Loucy (cell line): ENCODE measurements at regions not wholly inside any gene's neighbourhood (a gene's known extent, or its start where the extent isn't known, plus 50 kb on each side); places are given as distances from the start of the nearest gene placed in this dataset.

Experiments
- H2AFZ ChIP-seq: fragments of 200-600 bp; sonication (generic); 2 replicates; pipeline ENCODE4 v1.6.0; 2016; ENCODE audit warnings: antibody characterized with exemption, mild to moderate bottlenecking, low read length, moderate library complexity
- H3F3A ChIP-seq: fragments of 200-600 bp; 2 replicates; pipeline ENCODE4 v1.6.0; 2016; ENCODE audit warnings: antibody characterized with exemption, low read depth, mild to moderate bottlenecking
- H3K27me3 ChIP-seq: fragments of 200-600 bp; sonication (generic); 2 replicates; pipeline ENCODE4 v1.6.1; 2014; ENCODE audit warnings: low read length, mild to moderate bottlenecking; ENCODE audit not compliant: insufficient read depth, poor library complexity, severe bottlenecking
- H3K36me3 ChIP-seq: fragments of 200-600 bp; sonication (generic); 2 replicates; pipeline ENCODE4 v1.6.1; 2016; ENCODE audit warnings: low read length; ENCODE audit not compliant: insufficient read depth
- H3K4me1 ChIP-seq: fragments of 200-600 bp; sonication (generic); 2 replicates; pipeline ENCODE4 v1.5.1; 2014; ENCODE audit warnings: low read length, mild to moderate bottlenecking; ENCODE audit not compliant: insufficient read depth, poor library complexity, severe bottlenecking
- H3K4me2 ChIP-seq: fragments of 200-600 bp; sonication (generic); 2 replicates; pipeline ENCODE4 v1.6.0; 2014; ENCODE audit warnings: antibody characterized with exemption, low read length, low read depth, mild to moderate bottlenecking; ENCODE audit not compliant: poor library complexity, severe bottlenecking
- H3K4me3 ChIP-seq: fragments of 200-600 bp; sonication (generic); 2 replicates; pipeline ENCODE4 v1.5.1; 2014; ENCODE audit warnings: low read length, mild to moderate bottlenecking, mixed read lengths; ENCODE audit not compliant: poor library complexity, severe bottlenecking
- H3K79me2 ChIP-seq: fragments of 200-600 bp; sonication (generic); 2 replicates; pipeline ENCODE4 v1.6.1; 2014; ENCODE audit warnings: low read length; ENCODE audit not compliant: insufficient read depth
- H3K9ac ChIP-seq: fragments of 200-600 bp; sonication (generic); 2 replicates; pipeline ENCODE4 v1.6.0; 2014; ENCODE audit warnings: mild to moderate bottlenecking, low read depth, low read length, moderate library complexity; ENCODE audit not compliant: poor library complexity, severe bottlenecking
- H3K9me2 ChIP-seq: fragments of 200-600 bp; sonication (generic); replicated peaks from 2 replicates; pipeline ENCODE4 v1.6.1; 2016; ENCODE audit warnings: low read depth, low read length, mixed read lengths
- H3K9me3 ChIP-seq: fragments of 200-600 bp; sonication (generic); 2 replicates; pipeline ENCODE4 v1.6.1; 2014; ENCODE audit warnings: mild to moderate bottlenecking, antibody characterized with exemption, low read length, low read depth; ENCODE audit not compliant: insufficient read depth
- H4K20me1 ChIP-seq: fragments of 200-600 bp; sonication (generic); 2 replicates; pipeline ENCODE4 v1.6.0; 2014; ENCODE audit warnings: antibody characterized with exemption, low read length, mild to moderate bottlenecking; ENCODE audit not compliant: insufficient read depth, poor library complexity, severe bottlenecking
- EZH2phosphoT487 ChIP-seq: fragments of 200-600 bp; IDR thresholded peaks from 2 replicates; pipeline ENCODE4 v1.6.1; 2018; ENCODE audit warnings: antibody characterized with exemption, mild to moderate bottlenecking, moderate library complexity, borderline replicate concordance
- TF ChIP-seq, protein P1 (sequence below): fragments of 200-600 bp; sonication (generic); conservative IDR thresholded peaks from 2 replicates; pipeline ENCODE4 v1.5.1; 2014; ENCODE audit warnings: mild to moderate bottlenecking, antibody characterized with exemption, low read length

DNA sequence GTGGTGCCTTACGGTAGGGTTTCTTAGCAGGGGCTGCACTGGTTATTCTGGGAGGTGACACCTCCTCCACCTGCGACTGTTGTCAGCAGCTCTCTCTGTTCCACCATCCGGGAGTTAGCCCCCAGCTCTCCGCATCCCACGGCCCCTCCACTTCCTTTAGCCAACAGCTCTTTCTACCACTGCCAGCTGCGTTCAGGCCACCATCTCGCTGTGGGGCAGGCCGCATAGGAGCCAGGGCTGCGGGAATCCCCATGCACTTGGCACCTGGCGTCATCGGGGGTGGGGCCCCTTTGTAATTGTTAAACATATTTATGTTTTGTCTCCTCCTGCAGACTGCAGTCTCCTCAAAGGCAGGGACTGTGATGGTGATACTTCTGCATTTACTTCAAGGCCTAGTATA, 480.2 kb downstream of the SMARCA1 start:
- H3K9me2 ChIP-seq: no peaks in the 10 kb centered on the region
- H3K36me3 ChIP-seq: no peaks in the 10 kb centered on the region

DNA sequence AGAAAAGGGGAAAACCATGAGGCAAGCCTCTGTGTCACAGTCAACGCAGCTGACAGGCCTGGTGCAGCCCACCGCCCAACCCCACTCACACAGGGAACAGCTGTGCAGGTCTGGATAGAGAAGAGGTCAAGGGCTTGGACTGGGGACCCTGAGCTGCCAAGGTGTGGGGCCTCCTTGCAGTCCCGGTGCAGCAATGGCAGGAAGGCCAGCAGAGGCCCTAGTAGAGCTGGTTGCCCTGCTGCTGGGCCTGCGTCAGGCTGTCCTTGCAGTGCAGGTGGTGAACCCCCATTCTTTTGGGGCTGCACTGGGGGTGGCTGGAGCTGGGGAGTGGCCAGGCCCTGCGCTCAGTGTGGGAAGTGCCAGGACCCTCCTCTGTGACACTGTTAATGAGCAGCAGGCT, 482.0 kb downstream of the SMARCA1 start:
- Histone ChIP-seq H2AFZ (no peak overlapping the region), H3K4me2 (no peak overlapping the region), H3K79me2 (no peaks in the 10 kb centered on the region), H3K36me3 (no peaks in the 10 kb centered on the region), H3K9me2 (no peaks in the 10 kb centered on the region), H3K9me3 (no peaks in the 10 kb centered on the region), H3K4me1 (no peaks in the 10 kb centered on the region), H3F3A (no peaks in the 10 kb centered on the region), H3K4me3 (no peak overlapping the region), H3K27me3 (no peaks in the 10 kb centered on the region), H4K20me1 (no peaks in the 10 kb centered on the region), H3K9ac (no peak overlapping the region)
- no peak for TF ChIP-seq EZH2phosphoT487
- TF ChIP-seq, protein P1, sequence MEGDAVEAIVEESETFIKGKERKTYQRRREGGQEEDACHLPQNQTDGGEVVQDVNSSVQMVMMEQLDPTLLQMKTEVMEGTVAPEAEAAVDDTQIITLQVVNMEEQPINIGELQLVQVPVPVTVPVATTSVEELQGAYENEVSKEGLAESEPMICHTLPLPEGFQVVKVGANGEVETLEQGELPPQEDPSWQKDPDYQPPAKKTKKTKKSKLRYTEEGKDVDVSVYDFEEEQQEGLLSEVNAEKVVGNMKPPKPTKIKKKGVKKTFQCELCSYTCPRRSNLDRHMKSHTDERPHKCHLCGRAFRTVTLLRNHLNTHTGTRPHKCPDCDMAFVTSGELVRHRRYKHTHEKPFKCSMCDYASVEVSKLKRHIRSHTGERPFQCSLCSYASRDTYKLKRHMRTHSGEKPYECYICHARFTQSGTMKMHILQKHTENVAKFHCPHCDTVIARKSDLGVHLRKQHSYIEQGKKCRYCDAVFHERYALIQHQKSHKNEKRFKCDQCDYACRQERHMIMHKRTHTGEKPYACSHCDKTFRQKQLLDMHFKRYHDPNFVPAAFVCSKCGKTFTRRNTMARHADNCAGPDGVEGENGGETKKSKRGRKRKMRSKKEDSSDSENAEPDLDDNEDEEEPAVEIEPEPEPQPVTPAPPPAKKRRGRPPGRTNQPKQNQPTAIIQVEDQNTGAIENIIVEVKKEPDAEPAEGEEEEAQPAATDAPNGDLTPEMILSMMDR: no peak

More for the DNA sequence above, 480.2 kb downstream of the SMARCA1 start:
- H3K9ac ChIP-seq: no peak overlapping the region
- no peaks in the 10 kb centered on the region for H3K79me2 ChIP-seq
- no peaks in the 10 kb centered on the region for H3K9me3 ChIP-seq
- no peak overlapping the region for H3K4me3 ChIP-seq
- no peak for TF ChIP-seq EZH2phosphoT487
- TF ChIP-seq, protein P1: no peak
- H3K4me2 ChIP-seq: no peak overlapping the region
- no peaks in the 10 kb centered on the region for H4K20me1 ChIP-seq
- H2AFZ ChIP-seq: no peak overlapping the region
- no peaks in the 10 kb centered on the region for H3K4me1 ChIP-seq
- H3K27me3 ChIP-seq: no peaks in the 10 kb centered on the region
- no peaks in the 10 kb centered on the region for H3F3A ChIP-seq

DNA sequence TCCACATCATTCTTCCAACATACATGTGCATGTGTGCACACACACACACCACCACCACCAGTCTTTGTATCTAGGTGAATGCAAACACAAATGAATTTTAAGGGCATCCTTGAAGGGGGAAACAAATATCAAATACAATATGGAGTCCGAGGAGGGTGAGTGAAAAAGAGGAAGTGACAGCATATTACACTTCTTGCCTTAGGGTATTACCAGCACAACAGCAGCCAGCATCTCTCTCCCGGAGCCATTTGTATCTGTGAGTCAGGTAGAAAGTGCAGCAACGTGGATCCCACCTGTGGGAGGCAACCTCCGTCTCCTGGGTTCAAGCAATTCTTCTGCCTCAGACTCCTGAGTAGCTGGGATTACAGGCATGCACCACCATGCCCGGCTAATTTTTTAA, 483.2 kb downstream of the SMARCA1 start:
- no peak overlapping the region for H2AFZ ChIP-seq
- no peaks in the 10 kb centered on the region for H4K20me1 ChIP-seq
- no peak overlapping the region for H3K4me3 ChIP-seq
- H3K4me2 ChIP-seq: no peak overlapping the region
- H3K4me1 ChIP-seq: no peaks in the 10 kb centered on the region
- no peaks in the 10 kb centered on the region for H3F3A ChIP-seq
- no peaks in the 10 kb centered on the region for H3K27me3 ChIP-seq
- TF ChIP-seq, protein P1: no peak
- TF ChIP-seq EZH2phosphoT487: no peak
- H3K9me2 ChIP-seq: no peaks in the 10 kb centered on the region
- no peaks in the 10 kb centered on the region for H3K79me2 ChIP-seq
- no peak overlapping the region for H3K9ac ChIP-seq
- no peaks in the 10 kb centered on the region for H3K9me3 ChIP-seq
- no peaks in the 10 kb centered on the region for H3K36me3 ChIP-seq
